ENCODE measurements at regions not wholly inside any gene's neighbourhood (a gene's known extent, or its start where the extent isn't known, plus 50 kb on each side); places are given as distances from the start of the nearest gene placed in this dataset.

GRCh38 chr14:65877166-65877565 lies 464.6 kb downstream of the FUT8 start:
- no peak for DNase-seq

- DNase-seq, result no peak
Measured at GRCh38 chr14:65877624-65878023, 465.1 kb downstream of the FUT8 start.

- DNase-seq, result no peak
Measured at GRCh38 chr14:65878586-65878985, 466.1 kb downstream of the FUT8 start.

- no peak for DNase-seq
Measured at GRCh38 chr14:65879248-65880009, 466.9 kb downstream of the FUT8 start.

- no peak for DNase-seq
Measured at GRCh38 chr14:65880507-65880906, 468.0 kb downstream of the FUT8 start.

GRCh38 chr14:65881642-65882041 lies 469.1 kb downstream of the FUT8 start:
- DNase-seq, result no peak

- DNase-seq, result no peak
Measured at GRCh38 chr14:65888677-65889076, 476.1 kb downstream of the FUT8 start.

GRCh38 chr14:65892315-65892714 lies 479.8 kb downstream of the FUT8 start:
- DNase-seq, result no peak

GRCh38 chr14:65900164-65900563 lies 487.6 kb downstream of the FUT8 start:
- no peak for DNase-seq

- no peak for DNase-seq
Measured at GRCh38 chr14:65901595-65901994, 489.1 kb downstream of the FUT8 start.

- no peak for DNase-seq
Measured at GRCh38 chr14:65904988-65905387, 492.5 kb downstream of the FUT8 start.

- no peak for DNase-seq
Measured at GRCh38 chr14:65906344-65906743, 493.8 kb downstream of the FUT8 start.

- no peak for DNase-seq
Measured at GRCh38 chr14:65906948-65907347, 494.4 kb downstream of the FUT8 start.

- peak; percentile 22 for DNase-seq
Measured at GRCh38 chr14:65910108-65910786, 497.7 kb downstream of the FUT8 start.

- DNase-seq, result no peak
Measured at GRCh38 chr14:65915125-65915524, 502.6 kb downstream of the FUT8 start.

GRCh38 chr14:65916055-65916454 lies 503.5 kb downstream of the FUT8 start:
- no peak for DNase-seq

GRCh38 chr14:65920996-65921395 lies 508.5 kb downstream of the FUT8 start:
- DNase-seq, result no peak

GRCh38 chr14:65922142-65922541 lies 509.6 kb downstream of the FUT8 start:
- DNase-seq, result no peak

- no peak for DNase-seq
Measured at GRCh38 chr14:65926504-65926903, 514.0 kb downstream of the FUT8 start.

GRCh38 chr14:65926935-65927700 lies 514.6 kb downstream of the FUT8 start:
- DNase-seq, result no peak

GRCh38 chr14:65927931-65928356 lies 515.4 kb downstream of the FUT8 start:
- DNase-seq, result no peak

- DNase-seq, result no peak
Measured at GRCh38 chr14:65928995-65929394, 516.5 kb downstream of the FUT8 start.
